ENCODE measurements at regions not wholly inside any gene's neighbourhood (a gene's known extent, or its start where the extent isn't known, plus 50 kb on each side); places are given as distances from the start of the nearest gene placed in this dataset.
"Not testable (repeated sequence)": the region's sequence is repeated elsewhere in the genome, so short reads cannot be mapped to it uniquely, and the experiment has no call there.

- ATAC-seq (replicated peaks in 6 of 8) = no peak
- WGBS, 10 experiments = 11 to 87% (median 79%) methylated on average over 2 to 6 of the region's 6 CpGs
- in situ Hi-C loops (cut with MboI; ENCODE audit: low pct_unique_long_range_greater_than_20kb in 2 of 9, low sequenced_read_pairs in 9 of 9, unreplicated experiment in 9 of 9) = no loop called here
- H3K27ac ChIP-seq = no peak overlapping the region
- peaks cover 0 to 4% of the 10 kb centered on the region in 2 donors for H3K4me1 ChIP-seq (replicated peaks in 1 of 2)
- no peak overlapping the region for H3K4me3 ChIP-seq
Observed at GRCh38 chr3:76264911-76265310, 479.6 kb upstream of the ZNF717 start.

- in situ Hi-C loops (cut with MboI; ENCODE audit: low pct_unique_long_range_greater_than_20kb in 2 of 9, low sequenced_read_pairs in 9 of 9, unreplicated experiment in 9 of 9) = no loop called here
- ATAC-seq (replicated peaks in 6 of 8) = no peak
- Histone ChIP-seq H3K27ac (no peak overlapping the region), H3K4me1 (replicated peaks in 1 of 2) (peaks cover 0 to 4% of the 10 kb centered on the region in 2 donors), H3K4me3 (no peak overlapping the region)
- 0 to 100% (median 75%) methylated on average over 1 of the region's 1 CpG; no CpG with 5 or more reads in 2 of the 10 experiments for WGBS, 10 experiments
Observed at GRCh38 chr3:76266511-76266910, 481.2 kb upstream of the ZNF717 start.

DNA sequence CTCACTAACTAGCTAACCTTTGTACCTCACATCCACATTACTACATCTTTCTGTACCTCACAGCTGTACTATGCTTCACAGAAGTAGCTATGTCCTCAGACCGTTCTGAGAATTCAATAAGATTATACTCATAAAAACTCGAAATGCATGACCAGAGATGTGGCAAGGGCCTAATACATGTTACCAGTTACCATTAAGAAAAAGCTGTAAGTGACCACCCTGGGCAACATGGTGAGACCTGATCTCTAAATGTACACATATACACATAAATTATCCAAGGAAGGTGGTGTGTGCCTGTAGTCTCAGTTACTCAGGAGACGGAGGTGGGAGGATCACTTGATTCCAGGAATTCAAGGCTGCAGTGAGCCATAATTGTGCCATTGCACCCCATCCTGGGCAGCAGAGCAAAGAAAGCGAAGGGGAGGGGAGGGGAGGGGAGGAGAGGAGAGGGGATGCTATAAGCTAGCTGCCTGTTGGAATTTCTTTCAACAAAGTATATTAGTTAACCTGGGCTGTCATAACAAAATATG lies 482.6 kb upstream of the ZNF717 start:
- no peak for ATAC-seq (replicated peaks in 6 of 8)
- in situ Hi-C loops (cut with MboI; ENCODE audit: low pct_unique_long_range_greater_than_20kb in 2 of 9, low sequenced_read_pairs in 9 of 9, unreplicated experiment in 9 of 9) = no loop called here
- no peak overlapping the region for H3K27ac ChIP-seq
- WGBS, 10 experiments = 0 to 83% (median 44%) methylated on average over 1 to 2 of the region's 4 CpGs; no CpG with 5 or more reads in 4 of the 10 experiments
- H3K4me3 ChIP-seq = no peak overlapping the region
- peaks cover 0 to 4% of the 10 kb centered on the region in 2 donors for H3K4me1 ChIP-seq (replicated peaks in 1 of 2)

- in situ Hi-C loops (cut with MboI; ENCODE audit: low pct_unique_long_range_greater_than_20kb in 2 of 9, low sequenced_read_pairs in 9 of 9, unreplicated experiment in 9 of 9) = no loop called here
- H3K4me3 ChIP-seq = no peak overlapping the region
- H3K4me1 ChIP-seq (replicated peaks in 1 of 2) = no peaks in the 10 kb centered on the region
- no peak for ATAC-seq (replicated peaks in 6 of 8)
- WGBS, 10 experiments = 60 to 100% (median 95%) methylated on average over 1 to 6 of the region's 9 CpGs; no CpG with 5 or more reads in 5 of the 10 experiments
- no peak overlapping the region for H3K27ac ChIP-seq
Observed at GRCh38 chr3:76293856-76294255, 508.5 kb upstream of the ZNF717 start.

GRCh38 chr3:76300746-76301145 lies 515.4 kb upstream of the ZNF717 start:
- Histone ChIP-seq H3K27ac (no peak overlapping the region), H3K4me3 (no peak overlapping the region), H3K4me1 (replicated peaks in 1 of 2) (no peaks in the 10 kb centered on the region)
- 38 to 100% (median 86%) methylated on average over 1 to 2 of the region's 2 CpGs; no CpG with 5 or more reads in 2 of the 10 experiments for WGBS, 10 experiments
- peak in 4 of 8 experiments; percentile 51 to 62 (median 54) for ATAC-seq (replicated peaks in 6 of 8)
- in situ Hi-C loops (cut with MboI; ENCODE audit: low pct_unique_long_range_greater_than_20kb in 2 of 9, low sequenced_read_pairs in 9 of 9, unreplicated experiment in 9 of 9) = loop anchor here in 1 of 9 experiments (25.0 kb wide), 1 partner anchor 187 kb away; no protein-coding TSS in a partner anchor

- Histone ChIP-seq H3K27ac (no peak overlapping the region), H3K4me1 (replicated peaks in 1 of 2) (no peaks in the 10 kb centered on the region), H3K4me3 (no peak overlapping the region)
- WGBS, 10 experiments = 40 to 100% (median 92%) methylated on average over 1 to 3 of the region's 3 CpGs; no CpG with 5 or more reads in 2 of the 10 experiments
- in situ Hi-C loops (cut with MboI; ENCODE audit: low pct_unique_long_range_greater_than_20kb in 2 of 9, low sequenced_read_pairs in 9 of 9, unreplicated experiment in 9 of 9) = loop anchor here in 1 of 9 experiments (25.0 kb wide), 1 partner anchor 180 kb away; no protein-coding TSS in a partner anchor
- ATAC-seq (replicated peaks in 6 of 8) = no peak
Observed at GRCh38 chr3:76307556-76307955, 522.2 kb upstream of the ZNF717 start.

GRCh38 chr3:76308541-76308940 lies 523.2 kb upstream of the ZNF717 start:
- H3K27ac ChIP-seq = no peak overlapping the region
- H3K4me3 ChIP-seq = no peak overlapping the region
- H3K4me1 ChIP-seq (replicated peaks in 1 of 2) = no peaks in the 10 kb centered on the region
- in situ Hi-C loops (cut with MboI; ENCODE audit: low pct_unique_long_range_greater_than_20kb in 2 of 9, low sequenced_read_pairs in 9 of 9, unreplicated experiment in 9 of 9) = loop anchor here in 1 of 9 experiments (25.0 kb wide), 1 partner anchor 179 kb away; no protein-coding TSS in a partner anchor
- peak in 2 of 8 experiments; percentile 23 to 39 for ATAC-seq (replicated peaks in 6 of 8)

- ATAC-seq (replicated peaks in 6 of 8) = peak in 3 of 8 experiments; percentile 56 to 82 (median 60)
- H3K4me1 ChIP-seq (replicated peaks in 1 of 2) = no peaks in the 10 kb centered on the region
- in situ Hi-C loops (cut with MboI; ENCODE audit: low pct_unique_long_range_greater_than_20kb in 2 of 9, low sequenced_read_pairs in 9 of 9, unreplicated experiment in 9 of 9) = loop anchor here in 1 of 9 experiments (25.0 kb wide), 1 partner anchor 177 kb away; no protein-coding TSS in a partner anchor
- H3K27ac ChIP-seq = no peak overlapping the region
- WGBS, 10 experiments = 3 to 100% (median 91%) methylated on average over 3 to 7 of the region's 8 CpGs; no CpG with 5 or more reads in 1 of the 10 experiments
- no peak overlapping the region for H3K4me3 ChIP-seq
Observed at GRCh38 chr3:76310089-76310488, 524.7 kb upstream of the ZNF717 start.

DNA sequence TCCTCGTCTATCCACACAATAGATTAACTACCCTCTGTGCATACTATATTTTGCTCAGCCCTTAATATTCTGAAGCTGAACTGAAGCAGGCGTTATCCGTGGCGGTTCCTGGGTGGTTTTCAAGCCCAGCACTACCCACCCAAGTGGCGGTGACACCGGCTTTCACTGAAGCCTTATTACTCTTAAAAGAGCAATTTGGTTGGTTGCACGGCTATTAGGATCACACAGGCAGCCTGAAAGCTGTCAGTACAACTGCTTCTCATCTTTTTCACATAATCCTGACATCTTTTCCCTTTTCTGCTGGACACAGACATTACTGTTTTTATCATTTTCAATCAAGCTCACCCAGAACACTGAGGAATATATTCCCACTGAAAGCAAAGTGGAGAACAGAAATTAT lies 525.3 kb upstream of the ZNF717 start:
- in situ Hi-C loops (cut with MboI; ENCODE audit: low pct_unique_long_range_greater_than_20kb in 2 of 9, low sequenced_read_pairs in 9 of 9, unreplicated experiment in 9 of 9) = loop anchor here in 1 of 9 experiments (25.0 kb wide), 1 partner anchor 177 kb away; no protein-coding TSS in a partner anchor
- Histone ChIP-seq H3K4me3 (no peak overlapping the region), H3K4me1 (replicated peaks in 1 of 2) (no peaks in the 10 kb centered on the region), H3K27ac (no peak overlapping the region)
- peak in 3 of 8 experiments; percentile 11 to 33 (median 14) for ATAC-seq (replicated peaks in 6 of 8)
- WGBS, 10 experiments = 0 to 100% (median 53%) methylated on average over 1 to 7 of the region's 7 CpGs; no CpG with 5 or more reads in 2 of the 10 experiments

DNA sequence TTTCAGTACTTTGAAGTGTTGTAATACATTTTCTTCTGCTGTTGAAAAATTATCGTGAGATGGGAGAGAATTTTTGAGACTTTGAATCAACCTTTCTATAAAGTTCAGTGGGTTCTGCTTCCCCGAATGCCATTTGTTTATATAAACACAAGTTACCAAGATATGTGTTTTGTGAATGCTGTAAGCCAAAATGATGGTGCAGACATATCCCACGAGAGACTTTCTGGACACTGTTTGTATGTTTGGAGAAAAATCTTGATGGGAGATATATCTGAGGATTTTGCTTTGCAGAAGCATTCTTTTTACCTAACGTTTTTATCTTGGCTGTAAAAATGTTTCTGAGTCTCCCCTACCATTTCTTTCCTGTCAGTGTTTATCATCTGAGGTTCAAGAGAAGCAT lies 526.6 kb upstream of the ZNF717 start:
- H3K4me1 ChIP-seq (replicated peaks in 1 of 2) = no peaks in the 10 kb centered on the region
- no peak overlapping the region for H3K27ac ChIP-seq
- ATAC-seq (replicated peaks in 6 of 8) = no peak
- in situ Hi-C loops (cut with MboI; ENCODE audit: low pct_unique_long_range_greater_than_20kb in 2 of 9, low sequenced_read_pairs in 9 of 9, unreplicated experiment in 9 of 9) = loop anchor here in 1 of 9 experiments (25.0 kb wide), 1 partner anchor 175 kb away; no protein-coding TSS in a partner anchor
- 0 to 76% (median 56%) methylated on average over 1 to 4 of the region's 4 CpGs for WGBS, 10 experiments
- no peak overlapping the region for H3K4me3 ChIP-seq

GRCh38 chr3:76315906-76316305 lies 530.6 kb upstream of the ZNF717 start:
- WGBS, 10 experiments = 34 to 98% (median 87%) methylated on average over 2 to 5 of the region's 6 CpGs; no CpG with 5 or more reads in 5 of the 10 experiments
- in situ Hi-C loops (cut with MboI; ENCODE audit: low pct_unique_long_range_greater_than_20kb in 2 of 9, low sequenced_read_pairs in 9 of 9, unreplicated experiment in 9 of 9) = loop anchor here in 1 of 9 experiments (25.0 kb wide), 1 partner anchor 171 kb away; no protein-coding TSS in a partner anchor
- not testable (repeated sequence) for H3K4me1 ChIP-seq (replicated peaks in 1 of 2); ATAC-seq (replicated peaks in 6 of 8); H3K4me3 ChIP-seq; H3K27ac ChIP-seq

DNA sequence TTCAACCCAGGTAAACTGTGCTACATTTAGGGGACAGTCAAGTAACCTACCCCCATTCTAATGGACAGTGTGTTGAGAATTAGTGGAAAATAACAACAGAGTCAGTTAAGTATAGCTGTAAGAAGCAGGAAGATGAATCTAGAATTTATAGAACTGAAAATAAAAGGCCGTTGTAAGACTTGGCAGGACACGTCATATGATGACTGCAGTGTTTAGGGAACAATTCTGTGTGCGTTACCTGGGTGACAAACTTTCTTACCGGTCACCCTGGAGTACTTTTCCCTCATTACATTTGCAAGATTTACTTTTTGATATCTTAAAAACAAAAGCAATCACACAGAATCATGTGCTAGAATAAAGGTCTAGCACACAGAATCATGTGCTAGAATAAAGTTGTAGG lies 536.3 kb upstream of the ZNF717 start:
- Histone ChIP-seq H3K4me3 (no peak overlapping the region), H3K27ac (no peak overlapping the region), H3K4me1 (replicated peaks in 1 of 2) (no peaks in the 10 kb centered on the region)
- in situ Hi-C loops (cut with MboI; ENCODE audit: low pct_unique_long_range_greater_than_20kb in 2 of 9, low sequenced_read_pairs in 9 of 9, unreplicated experiment in 9 of 9) = loop anchor here in 1 of 9 experiments (25.0 kb wide), 1 partner anchor 166 kb away; no protein-coding TSS in a partner anchor
- ATAC-seq (replicated peaks in 6 of 8) = peak in 1 of 8 experiments; percentile 61
- WGBS, 10 experiments = 20 to 93% (median 80%) methylated on average over 1 to 4 of the region's 4 CpGs; no CpG with 5 or more reads in 1 of the 10 experiments

- in situ Hi-C loops (cut with MboI; ENCODE audit: low pct_unique_long_range_greater_than_20kb in 2 of 9, low sequenced_read_pairs in 9 of 9, unreplicated experiment in 9 of 9) = loop anchor here in 1 of 9 experiments (25.0 kb wide), 1 partner anchor 163 kb away; no protein-coding TSS in a partner anchor
- H3K4me3 ChIP-seq = no peak overlapping the region
- H3K4me1 ChIP-seq (replicated peaks in 1 of 2) = no peaks in the 10 kb centered on the region
- no peak for ATAC-seq (replicated peaks in 6 of 8)
- 43 to 93% (median 78%) methylated on average over 2 to 4 of the region's 4 CpGs for WGBS, 10 experiments
- no peak overlapping the region for H3K27ac ChIP-seq
Observed at GRCh38 chr3:76324101-76324500, 538.8 kb upstream of the ZNF717 start.
